ENCODE measurements at regions not wholly inside any gene's neighbourhood (a gene's known extent, or its start where the extent isn't known, plus 50 kb on each side); places are given as distances from the start of the nearest gene placed in this dataset.

- no peak for TF ChIP-seq TAF1 (IDR thresholded peaks at IDR 0.05; ENCODE audit: low read depth, low read length)
- TF ChIP-seq POLR2A (IDR thresholded peaks at IDR 0.05; ENCODE audit: low read depth, low read length): no peak
- TF ChIP-seq POLR2AphosphoS5 (IDR thresholded peaks at IDR 0.05; ENCODE audit: low read depth, low read length): no peak
- TF ChIP-seq SPI1 (IDR thresholded peaks at IDR 0.05; ENCODE audit: low read depth, low read length): no peak
- TF ChIP-seq POU2F2 (IDR thresholded peaks at IDR 0.05; ENCODE audit: low read depth, low read length): no peak
Observed at GRCh38 chr21:14629461-14629860, 83.3 kb upstream of the SAMSN1 start.

Measured in GM12891 (cell line).